ENCODE measurements at regions not wholly inside any gene's neighbourhood (a gene's known extent, or its start where the extent isn't known, plus 50 kb on each side); places are given as distances from the start of the nearest gene placed in this dataset.

DNA sequence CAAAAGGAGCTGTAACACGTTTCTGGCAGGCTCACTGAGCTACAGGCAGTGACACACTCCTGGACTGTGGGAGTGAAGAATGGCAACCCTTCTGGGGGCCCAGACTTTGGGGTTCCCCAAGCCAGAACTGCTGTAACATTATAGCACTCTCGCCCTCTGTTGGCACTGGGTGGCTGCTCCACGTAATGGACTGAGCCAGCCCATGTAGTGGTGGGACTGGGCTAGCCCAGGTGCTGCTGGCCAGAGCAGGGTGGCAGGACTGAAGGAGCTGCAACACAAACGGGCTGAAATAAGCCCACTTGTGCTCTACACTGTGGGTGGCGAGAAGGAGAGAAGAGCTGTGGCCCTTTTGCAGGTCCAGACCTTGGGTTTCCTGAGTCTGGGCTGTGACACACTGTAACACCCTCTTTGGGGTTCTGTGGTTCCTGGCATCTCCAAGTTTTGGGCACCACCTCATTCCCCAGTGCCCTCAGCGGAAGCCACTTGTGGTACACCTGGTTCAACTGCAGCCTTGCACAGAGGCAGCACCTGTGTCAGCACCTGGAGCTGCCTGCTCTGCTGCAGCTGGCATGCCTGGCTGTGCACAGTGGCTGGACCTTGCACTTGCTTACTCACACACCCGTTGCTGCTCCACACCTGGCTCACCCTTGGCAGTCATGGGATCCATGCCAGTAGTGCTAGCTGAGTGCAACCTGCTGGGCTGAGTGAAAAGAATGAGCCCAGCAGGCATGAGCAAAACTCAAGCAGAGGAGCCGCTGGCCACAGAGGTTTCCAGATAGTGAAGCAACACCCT lies 95.0 kb upstream of the PRR16 start:
- Mint-ChIP-seq H3K4me1 (no peaks in the 10 kb centered on the region), H3K4me3 (no peak overlapping the region), H3K27me3 (ENCODE audit: low read depth) (no peaks in the 10 kb centered on the region), H3K9me3 (no peaks in the 10 kb centered on the region), H3K27ac (no peak overlapping the region), H3K36me3 (no peaks in the 10 kb centered on the region)
- DNase-seq (ENCODE audit: low spot score in 2 of 2, unreplicated experiment in 2 of 2) = no peak
- TF ChIP-seq, protein P1, sequence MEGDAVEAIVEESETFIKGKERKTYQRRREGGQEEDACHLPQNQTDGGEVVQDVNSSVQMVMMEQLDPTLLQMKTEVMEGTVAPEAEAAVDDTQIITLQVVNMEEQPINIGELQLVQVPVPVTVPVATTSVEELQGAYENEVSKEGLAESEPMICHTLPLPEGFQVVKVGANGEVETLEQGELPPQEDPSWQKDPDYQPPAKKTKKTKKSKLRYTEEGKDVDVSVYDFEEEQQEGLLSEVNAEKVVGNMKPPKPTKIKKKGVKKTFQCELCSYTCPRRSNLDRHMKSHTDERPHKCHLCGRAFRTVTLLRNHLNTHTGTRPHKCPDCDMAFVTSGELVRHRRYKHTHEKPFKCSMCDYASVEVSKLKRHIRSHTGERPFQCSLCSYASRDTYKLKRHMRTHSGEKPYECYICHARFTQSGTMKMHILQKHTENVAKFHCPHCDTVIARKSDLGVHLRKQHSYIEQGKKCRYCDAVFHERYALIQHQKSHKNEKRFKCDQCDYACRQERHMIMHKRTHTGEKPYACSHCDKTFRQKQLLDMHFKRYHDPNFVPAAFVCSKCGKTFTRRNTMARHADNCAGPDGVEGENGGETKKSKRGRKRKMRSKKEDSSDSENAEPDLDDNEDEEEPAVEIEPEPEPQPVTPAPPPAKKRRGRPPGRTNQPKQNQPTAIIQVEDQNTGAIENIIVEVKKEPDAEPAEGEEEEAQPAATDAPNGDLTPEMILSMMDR (IDR thresholded peaks at IDR 0.05; ENCODE audit: unreplicated experiment) = no peak

DNA sequence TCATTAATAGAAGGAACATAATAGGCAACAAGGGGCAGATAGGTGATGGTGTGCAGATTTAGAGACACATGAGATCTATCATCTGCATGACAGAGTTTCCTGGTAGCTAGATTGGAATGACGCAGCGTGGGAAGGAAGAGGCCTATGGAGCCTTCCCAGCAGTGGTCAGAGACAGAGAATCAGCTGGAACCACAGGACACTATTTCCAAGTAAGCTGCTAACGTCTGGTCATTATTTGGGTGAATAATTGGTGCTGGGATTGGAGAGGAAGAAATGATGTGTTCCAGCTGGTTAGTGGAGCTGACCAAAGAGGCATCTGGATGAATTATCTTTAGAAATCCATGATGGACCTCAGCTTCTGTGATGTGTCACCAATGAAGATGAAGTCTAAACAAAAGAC lies 91.2 kb upstream of the PRR16 start:
- H3K4me1 Mint-ChIP-seq = peaks cover 5% of the 10 kb centered on the region
- TF ChIP-seq, protein P1 (IDR thresholded peaks at IDR 0.05; ENCODE audit: unreplicated experiment) = no peak

DNA sequence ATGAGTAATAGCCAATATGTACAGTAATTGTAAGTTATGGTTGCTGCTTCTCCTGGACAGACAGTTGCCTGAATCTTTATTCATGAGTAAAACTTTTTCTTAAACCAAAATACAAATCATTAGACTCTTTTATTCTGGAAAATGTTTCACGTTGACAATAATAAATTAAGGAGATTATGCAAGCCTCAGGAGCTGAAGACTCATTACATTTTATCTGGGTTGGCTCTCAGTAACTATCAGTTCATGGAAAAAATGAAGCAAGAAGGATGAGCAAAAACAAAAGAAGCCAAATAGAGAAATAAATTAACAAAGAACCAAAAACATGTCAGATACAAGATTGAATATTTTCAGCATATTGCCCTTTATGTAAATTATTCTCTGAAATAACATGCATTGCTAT lies 88.9 kb upstream of the PRR16 start:
- Mint-ChIP-seq H3K27ac (no peak overlapping the region), H3K36me3 (peaks cover 6% of the 10 kb centered on the region), H3K9me3 (peaks cover 15% of the 10 kb centered on the region), H3K4me3 (no peak overlapping the region), H3K4me1 (peaks cover 5% of the 10 kb centered on the region), H3K27me3 (ENCODE audit: low read depth) (no peaks in the 10 kb centered on the region)
- TF ChIP-seq, protein P1 (IDR thresholded peaks at IDR 0.05; ENCODE audit: unreplicated experiment) = no peak
- no peak for DNase-seq (ENCODE audit: low spot score in 2 of 2, unreplicated experiment in 2 of 2)

More for the DNA sequence above, 91.2 kb upstream of the PRR16 start:
- Mint-ChIP-seq H3K9me3 (peaks cover 5% of the 10 kb centered on the region), H3K27me3 (ENCODE audit: low read depth) (no peaks in the 10 kb centered on the region), H3K27ac (no peak overlapping the region), H3K4me3 (no peak overlapping the region), H3K36me3 (peaks cover 3% of the 10 kb centered on the region)
- no peak for DNase-seq (ENCODE audit: low spot score in 2 of 2, unreplicated experiment in 2 of 2)

DNA sequence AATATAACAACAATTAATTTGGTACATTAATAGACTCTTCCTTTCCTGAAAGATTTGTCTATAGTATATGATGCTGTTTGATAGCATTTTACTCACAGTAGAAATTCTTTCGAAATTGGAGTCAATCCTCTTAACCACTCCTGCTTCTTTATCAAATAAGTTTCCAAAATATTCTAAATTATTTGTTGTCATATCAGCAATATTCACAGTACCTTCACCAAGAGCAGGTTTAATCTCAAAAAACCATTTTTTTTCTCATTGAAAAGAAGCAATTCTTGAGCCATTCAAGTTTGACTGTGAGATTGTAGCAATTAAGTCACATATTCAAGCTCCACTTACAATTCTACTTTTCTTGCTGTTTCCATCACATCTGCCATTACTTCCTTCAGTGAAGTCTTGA lies 83.5 kb upstream of the PRR16 start:
- Mint-ChIP-seq H3K4me3 (no peak overlapping the region), H3K36me3 (peaks cover 6% of the 10 kb centered on the region), H3K9me3 (peaks cover 24% of the 10 kb centered on the region), H3K27ac (no peak overlapping the region), H3K4me1 (no peaks in the 10 kb centered on the region), H3K27me3 (ENCODE audit: low read depth) (no peaks in the 10 kb centered on the region)
- TF ChIP-seq, protein P1 (IDR thresholded peaks at IDR 0.05; ENCODE audit: unreplicated experiment) = no peak
- no peak for DNase-seq (ENCODE audit: low spot score in 2 of 2, unreplicated experiment in 2 of 2)

DNA sequence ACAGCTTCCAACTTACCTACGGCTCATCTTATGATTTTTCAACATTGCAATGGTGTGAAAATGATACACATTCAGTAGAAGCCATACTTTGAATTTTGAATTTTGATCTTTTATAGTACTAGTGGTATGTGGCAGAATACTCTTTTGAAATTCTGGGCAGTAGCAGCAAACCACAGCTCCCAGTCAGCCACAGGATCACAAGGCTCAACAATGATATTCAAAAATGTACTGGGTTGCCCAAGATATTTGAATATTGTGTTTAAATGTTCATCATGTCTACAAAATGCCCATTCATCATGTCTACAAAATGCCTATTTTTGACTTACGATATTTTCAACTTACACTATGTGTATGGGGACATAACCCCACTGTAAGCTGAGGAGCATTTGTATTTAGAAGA lies 81.3 kb upstream of the PRR16 start:
- TF ChIP-seq, protein P1 (IDR thresholded peaks at IDR 0.05; ENCODE audit: unreplicated experiment) = no peak
- no peak for DNase-seq (ENCODE audit: low spot score in 2 of 2, unreplicated experiment in 2 of 2)
- H3K27me3 Mint-ChIP-seq (ENCODE audit: low read depth) = no peaks in the 10 kb centered on the region
- no peaks in the 10 kb centered on the region for H3K4me1 Mint-ChIP-seq
- H3K27ac Mint-ChIP-seq = no peak overlapping the region
- no peak overlapping the region for H3K4me3 Mint-ChIP-seq
- H3K36me3 Mint-ChIP-seq = peaks cover 3% of the 10 kb centered on the region
- peaks cover 20% of the 10 kb centered on the region for H3K9me3 Mint-ChIP-seq
